SK-N-SH (cell line): ENCODE measurements at regions not wholly inside any gene's neighbourhood (a gene's known extent, or its start where the extent isn't known, plus 50 kb on each side); places are given as distances from the start of the nearest gene placed in this dataset.
A peak's percentile ranks its signal among the peaks of the same experiment; 100 is the strongest.

Experiments
- CTCF ChIA-PET: fragments of 300-600, 350-600 bp; formaldehyde crosslinking; extraction: SDS; loops from one replicate; lab custom pipeline; 2021; lab: Yijun Ruan, JAX
- POLR2A ChIA-PET: fragments of 350-600 bp; sonication (Branson Sonifier 250); formaldehyde crosslinking; extraction: SDS; loops from one replicate; lab custom pipeline; 2020; ENCODE audit warnings: antibody characterized with exemption, inconsistent platforms; lab: Yijun Ruan, JAX
- DNase-seq: peaks from one replicate; pipeline ENCODE4 v3.0.0; 2012
- H2AFZ ChIP-seq: fragments of 200-600 bp; sonication (generic); 2 replicates; pipeline ENCODE4 v1.8.1; 2016; ENCODE audit warnings: antibody characterized with exemption, mild to moderate bottlenecking, low read depth
- H3F3A ChIP-seq: fragments of 200-600 bp; sonication (generic); replicated peaks from 2 replicates; pipeline ENCODE3; 2016; ENCODE audit warnings: antibody characterized with exemption, mild to moderate bottlenecking; ENCODE audit not compliant: insufficient read depth
- H3K27ac ChIP-seq, 2 experiments: fragments of 200-500 bp in 1 of 2; fragments of 200-600 bp in 1 of 2; sonication (Bioruptor generic) in 1 of 2; sonication (generic), shearing (Covaris generic) in 1 of 2; 2 replicates each; pipeline versions ENCODE4 v1.5.1 to v1.6.1; 2014 to 2016; ENCODE audit warnings: low read depth in 2 of 2, inconsistent platforms in 1 of 2, low read length in 1 of 2, mild to moderate bottlenecking in 1 of 2, mixed read lengths in 1 of 2
- H3K27me3 ChIP-seq: fragments of 200-600 bp; sonication (generic), shearing (Covaris generic); 2 replicates; pipeline ENCODE4 v1.6.1; 2016; ENCODE audit warnings: mixed run types; ENCODE audit not compliant: insufficient read depth
- H3K36me3 ChIP-seq, 2 experiments: fragments of 200-500 bp in 1 of 2; fragments of 200-600 bp in 1 of 2; sonication (Bioruptor generic) in 1 of 2; sonication (generic) in 1 of 2; replicated peaks in 1 of 2; 2 replicates each; pipeline versions ENCODE3 to v1.5.1; 2014 to 2016; ENCODE audit warnings: low read length in 1 of 2, mild to moderate bottlenecking in 1 of 2; ENCODE audit not compliant: insufficient read depth in 2 of 2, control insufficient read depth in 1 of 2
- H3K4me1 ChIP-seq, 2 experiments: fragments of 200-500 bp in 1 of 2; fragments of 200-600 bp in 1 of 2; sonication (Bioruptor generic) in 1 of 2; sonication (generic), shearing (Covaris generic) in 1 of 2; 2 replicates each; pipeline versions ENCODE4 v1.5.1 to v1.6.1; 2014 to 2016; ENCODE audit warnings: low read depth in 1 of 2, low read length in 1 of 2, mixed run types in 1 of 2; ENCODE audit not compliant: insufficient read depth in 2 of 2, control insufficient read depth in 1 of 2
- H3K4me2 ChIP-seq: fragments of 200-600 bp; sonication (generic), shearing (Covaris generic); 2 replicates; pipeline ENCODE4 v1.6.1; 2017; ENCODE audit warnings: mixed run types
- H3K4me3 ChIP-seq, 2 experiments: fragments of 200-500 bp in 1 of 2; fragments of 200-600 bp in 1 of 2; sonication (Bioruptor generic) in 1 of 2; sonication (generic), shearing (Covaris generic) in 1 of 2; 2 replicates each; pipeline versions ENCODE4 v1.5.1 to v1.8.1; 2014 to 2016; ENCODE audit warnings: low read depth in 2 of 2, inconsistent platforms in 1 of 2, low read length in 1 of 2, mild to moderate bottlenecking in 1 of 2, mixed read lengths in 1 of 2, moderate library complexity in 1 of 2
- H3K79me2 ChIP-seq: fragments of 200-600 bp; sonication (generic); 2 replicates; pipeline ENCODE4 v1.8.1; 2017; ENCODE audit warnings: mild to moderate bottlenecking; ENCODE audit not compliant: insufficient read depth
- H3K9ac ChIP-seq: fragments of 200-600 bp; sonication (generic); 2 replicates; pipeline ENCODE4 v1.6.1; 2017; ENCODE audit warnings: mixed run types
- H3K9me2 ChIP-seq: fragments of 200-600 bp; sonication (generic); 2 replicates; pipeline ENCODE4 v1.6.1; 2017; ENCODE audit warnings: mixed run types
- H3K9me3 ChIP-seq: fragments of 200-600 bp; sonication (generic); 2 replicates; pipeline ENCODE4 v1.6.1; 2017; ENCODE audit warnings: mixed run types, mild to moderate bottlenecking, moderate library complexity
- H4K20me1 ChIP-seq: fragments of 200-600 bp; sonication (generic); 2 replicates; pipeline ENCODE4 v1.6.1; 2017; ENCODE audit warnings: mild to moderate bottlenecking, mixed run types; ENCODE audit not compliant: insufficient read depth
- CHD2 ChIP-seq: fragments of 150-350 bp; IDR thresholded peaks from 2 replicates; pipeline ENCODE4 v1.6.1; 2018; ENCODE audit warnings: low read length; ENCODE audit not compliant: partially characterized antibody
- ELF1 ChIP-seq: IDR thresholded peaks from 2 replicates; pipeline ENCODE4 v1.4.0; 2012
- EZH2phosphoT487 ChIP-seq: fragments of 200-600 bp; sonication (generic); IDR thresholded peaks from 2 replicates; pipeline ENCODE4 v1.6.1; 2017; ENCODE audit warnings: low read depth, mixed run types, mild to moderate bottlenecking, antibody characterized with exemption, moderate library complexity, borderline replicate concordance
- MAX ChIP-seq: IDR thresholded peaks from 2 replicates; pipeline ENCODE4 v1.4.0; 2012; ENCODE audit warnings: low read depth
- MEF2A ChIP-seq: IDR thresholded peaks from 2 replicates; pipeline ENCODE4 v1.4.0; 2012; ENCODE audit warnings: low read depth, borderline replicate concordance
- NRF1 ChIP-seq: IDR thresholded peaks from 2 replicates; pipeline ENCODE4 v1.6.1; 2012; ENCODE audit warnings: low read depth, mild to moderate bottlenecking, low read length
- PBX3 ChIP-seq: IDR thresholded peaks from 2 replicates; pipeline ENCODE4; 2012
- RAD21 ChIP-seq: IDR thresholded peaks from 2 replicates; pipeline ENCODE4 v1.6.1; 2012; ENCODE audit warnings: mild to moderate bottlenecking, low read length
- RCOR1 ChIP-seq: fragments of 150-350 bp; IDR thresholded peaks from 2 replicates; pipeline ENCODE4 v1.6.1; 2017; ENCODE audit warnings: antibody characterized with exemption, low read length
- RFX5 ChIP-seq: IDR thresholded peaks from 2 replicates; pipeline ENCODE4 v1.6.1; 2012; ENCODE audit warnings: mild to moderate bottlenecking, improper control_type of control experiment, low read length
- SIN3A ChIP-seq: IDR thresholded peaks from 2 replicates; pipeline ENCODE4 v1.6.1; 2012; ENCODE audit warnings: low read depth, mild to moderate bottlenecking, low read length, moderate library complexity, borderline replicate concordance
- SMC3 ChIP-seq: IDR thresholded peaks from 2 replicates; pipeline ENCODE4 v1.6.1; 2012; ENCODE audit warnings: low read depth, low read length, improper control_type of control experiment
- TAF1 ChIP-seq: IDR thresholded peaks from 2 replicates; pipeline ENCODE4 v1.6.1; 2012; ENCODE audit warnings: low read depth, mild to moderate bottlenecking, low read length, moderate library complexity, borderline replicate concordance
- TCF12 ChIP-seq: IDR thresholded peaks from 2 replicates; pipeline ENCODE4 v1.4.0; 2012
- TEAD4 ChIP-seq: IDR thresholded peaks from 2 replicates; pipeline ENCODE4 v1.4.0; 2012; ENCODE audit warnings: mild to moderate bottlenecking, borderline replicate concordance; ENCODE audit not compliant: insufficient read depth
- WGBS: methylation state at CpG from one replicate; pipeline ENCODE4 v1.1.6; 2017; ENCODE audit warnings: low lambda C conversion rate; 5-methylcytosine and 5-hydroxymethylcytosine counted together

GRCh38 chr1:193451001-193451400 lies 264.6 kb upstream of the B3GALT2 start:
- Histone ChIP-seq H4K20me1 (no peaks in the 10 kb centered on the region), H3K27me3 (no peaks in the 10 kb centered on the region), H3F3A (no peaks in the 10 kb centered on the region), H3K4me2 (no peak overlapping the region), H2AFZ (no peak overlapping the region), H3K36me3 (no peaks in the 10 kb centered on the region), H3K9me2 (no peaks in the 10 kb centered on the region), H3K9ac (no peak overlapping the region), H3K4me3 (no peak overlapping the region), H3K79me2 (no peaks in the 10 kb centered on the region), H3K9me3 (no peaks in the 10 kb centered on the region), H3K4me1 (peaks cover 0 to 3% of the 10 kb centered on the region in 2 experiments; a peak in 1 of 4 replicates), H3K27ac (no peak overlapping the region)
- CTCF ChIA-PET = no interaction called here
- no peak for DNase-seq
- no peak for TF ChIP-seq MEF2A
- no peak for TF ChIP-seq TEAD4
- TF ChIP-seq NRF1 = no peak
- TF ChIP-seq MAX = no peak
- TF ChIP-seq RAD21 = no peak
- POLR2A ChIA-PET = no interaction called here
- 59% methylated on average over 1 of the region's 1 CpG for WGBS

GRCh38 chr1:193448682-193449461 lies 262.5 kb upstream of the B3GALT2 start:
- WGBS = 30% methylated on average over 5 of the region's 5 CpGs
- Histone ChIP-seq H2AFZ (no peak overlapping the region), H3K9ac (no peak overlapping the region), H4K20me1 (no peaks in the 10 kb centered on the region), H3K27ac (no peak overlapping the region), H3K27me3 (no peaks in the 10 kb centered on the region), H3K4me1 (peaks cover 0 to 3% of the 10 kb centered on the region in 2 experiments; a peak in 1 of 4 replicates), H3K79me2 (no peaks in the 10 kb centered on the region), H3K9me3 (no peaks in the 10 kb centered on the region), H3K4me2 (no peak overlapping the region)
- CTCF ChIA-PET = no interaction called here
- POLR2A ChIA-PET = no interaction called here
- TF ChIP-seq PBX3 (peak; percentile 21; the same call in 1 of the 2 replicates), RFX5 (no peak)
- TF ChIP-seq, all 33 proteins: peak for 1
- no peaks in the 10 kb centered on the region for H3K9me2 ChIP-seq
- no peaks in the 10 kb centered on the region for H3F3A ChIP-seq
- H3K4me3 ChIP-seq = no peak overlapping the region
- no peaks in the 10 kb centered on the region for H3K36me3 ChIP-seq
- DNase-seq = no peak

GRCh38 chr1:193443886-193444285 lies 257.5 kb upstream of the B3GALT2 start:
- no peaks in the 10 kb centered on the region for H3K9me2 ChIP-seq
- 11% methylated on average over 2 of the region's 2 CpGs for WGBS
- no peaks in the 10 kb centered on the region for H3K36me3 ChIP-seq
- no peaks in the 10 kb centered on the region for H3K79me2 ChIP-seq
- POLR2A ChIA-PET = no interaction called here
- TF ChIP-seq RFX5 = no peak
- TF ChIP-seq EZH2phosphoT487 = no peak
- no peak for TF ChIP-seq TAF1
- no peak for TF ChIP-seq RCOR1
- no peak for TF ChIP-seq SIN3A
- TF ChIP-seq NRF1 = no peak
- no peak for TF ChIP-seq TEAD4
- TF ChIP-seq TCF12 = no peak
- TF ChIP-seq SMC3 = no peak
- TF ChIP-seq ELF1 = no peak
- no peak for TF ChIP-seq CHD2
- H3K9me3 ChIP-seq = no peaks in the 10 kb centered on the region
- H3K27ac ChIP-seq = no peak overlapping the region
- H3K9ac ChIP-seq = no peak overlapping the region
- CTCF ChIA-PET = no interaction called here
- DNase-seq = no peak
- no peaks in the 10 kb centered on the region for H3K27me3 ChIP-seq
- H3K4me1 ChIP-seq = peaks cover 0 to under 1% of the 10 kb centered on the region in 2 experiments; a peak in 1 of 4 replicates
- no peak overlapping the region for H2AFZ ChIP-seq
- H3K4me2 ChIP-seq = no peak overlapping the region
- no peak overlapping the region for H3K4me3 ChIP-seq
- no peaks in the 10 kb centered on the region for H4K20me1 ChIP-seq
- no peaks in the 10 kb centered on the region for H3F3A ChIP-seq
